Activated T-cell treated with anti-CD3 and anti-CD28 coated beads, Interleukin-2, amount 50 U/mL, for 24 hours (primary cell): ENCODE measurements at regions not wholly inside any gene's neighbourhood (a gene's known extent, or its start where the extent isn't known, plus 50 kb on each side); places are given as distances from the start of the nearest gene placed in this dataset.

ENCODE experiments used
- DNase-seq: peaks from one replicate; pipeline ENCODE4 v3.0.0-alpha.2; 2020
- H3K27ac Mint-ChIP-seq: 2 replicates; pipeline ENCODE4 v1.8.0; 2020; ENCODE audit warnings: mild to moderate bottlenecking, mixed read lengths
- H3K27me3 Mint-ChIP-seq: 2 replicates; pipeline ENCODE4 v1.8.0; 2020; ENCODE audit warnings: mixed read lengths
- H3K36me3 Mint-ChIP-seq: 2 replicates; pipeline ENCODE4 v1.8.0; 2020; ENCODE audit warnings: low read depth, mixed read lengths
- H3K4me1 Mint-ChIP-seq: 2 replicates; pipeline ENCODE4 v1.8.0; 2020; ENCODE audit warnings: low read depth, mixed read lengths
- H3K4me3 Mint-ChIP-seq: 2 replicates; pipeline ENCODE4 v1.8.0; 2020; ENCODE audit warnings: mild to moderate bottlenecking, moderate library complexity, mixed read lengths
- H3K9me3 Mint-ChIP-seq: 2 replicates; pipeline ENCODE4 v1.8.0; 2020; ENCODE audit warnings: mixed read lengths

GRCh38 chr13:80400865-80401426 is 60.0 kb upstream of the SPRY2 start:
- H3K9me3 Mint-ChIP-seq, result peaks cover 17% of the 10 kb centered on the region
- H3K27ac Mint-ChIP-seq, result no peak overlapping the region
- H3K36me3 Mint-ChIP-seq, result no peaks in the 10 kb centered on the region
- no peak for DNase-seq
- no peak overlapping the region for H3K4me3 Mint-ChIP-seq
- H3K27me3 Mint-ChIP-seq, result no peaks in the 10 kb centered on the region
- H3K4me1 Mint-ChIP-seq, result peaks cover 28% of the 10 kb centered on the region

GRCh38 chr13:80400164-80400864 is 59.4 kb upstream of the SPRY2 start:
- Mint-ChIP-seq H3K4me1 (peaks cover 28% of the 10 kb centered on the region), H3K4me3 (no peak overlapping the region), H3K36me3 (no peaks in the 10 kb centered on the region), H3K27ac (no peak overlapping the region), H3K9me3 (peaks cover 16% of the 10 kb centered on the region), H3K27me3 (no peaks in the 10 kb centered on the region)
- no peak for DNase-seq

GRCh38 chr13:80399340-80400163 is 58.6 kb upstream of the SPRY2 start:
- peaks cover 28% of the 10 kb centered on the region for H3K4me1 Mint-ChIP-seq
- H3K27me3 Mint-ChIP-seq, result no peaks in the 10 kb centered on the region
- H3K27ac Mint-ChIP-seq, result no peak overlapping the region
- H3K36me3 Mint-ChIP-seq, result no peaks in the 10 kb centered on the region
- H3K9me3 Mint-ChIP-seq, result peaks cover 10% of the 10 kb centered on the region
- no peak overlapping the region for H3K4me3 Mint-ChIP-seq
- DNase-seq, result no peak
